ENCODE measurements at regions not wholly inside any gene's neighbourhood (a gene's known extent, or its start where the extent isn't known, plus 50 kb on each side); places are given as distances from the start of the nearest gene placed in this dataset.

DNA sequence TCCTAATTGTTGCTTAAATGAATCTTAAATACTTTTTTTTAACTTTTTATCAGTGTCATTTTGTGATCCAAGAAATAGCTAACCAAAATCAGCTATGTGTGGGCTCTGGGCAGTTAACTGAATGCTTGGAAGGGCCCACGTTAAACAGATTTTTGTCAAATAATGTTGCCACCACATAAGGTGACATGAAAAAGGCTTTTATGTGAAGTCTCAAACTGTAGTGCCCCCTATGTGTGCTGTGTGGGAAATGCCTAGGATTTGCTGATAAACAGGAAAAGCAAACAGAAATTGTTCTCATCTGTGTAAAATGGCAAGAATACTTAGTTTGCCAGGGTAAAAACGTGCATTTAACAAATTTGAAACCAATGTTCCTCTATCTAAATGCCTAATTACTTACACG is 242.2 kb downstream of the ZNF516 start:
- DNase-seq = no peak

DNA sequence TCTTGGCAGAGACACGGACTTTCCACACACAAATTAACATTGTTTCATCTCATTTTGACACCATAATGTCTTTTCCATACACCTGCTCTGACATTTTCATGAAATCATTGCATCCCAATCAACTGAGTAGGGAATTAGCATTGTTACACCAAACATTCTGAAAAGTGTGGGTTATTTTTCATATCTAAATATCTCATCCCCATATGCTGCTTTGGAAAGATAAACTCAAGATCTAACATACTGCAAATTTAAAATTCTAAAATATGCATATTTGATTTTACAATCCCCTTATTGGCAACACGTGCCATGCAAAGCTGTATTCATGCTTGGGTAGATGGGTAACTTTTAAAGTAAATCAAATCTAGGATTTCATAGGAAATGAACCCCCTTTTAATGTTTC is 242.9 kb downstream of the ZNF516 start:
- DNase-seq = no peak

DNA sequence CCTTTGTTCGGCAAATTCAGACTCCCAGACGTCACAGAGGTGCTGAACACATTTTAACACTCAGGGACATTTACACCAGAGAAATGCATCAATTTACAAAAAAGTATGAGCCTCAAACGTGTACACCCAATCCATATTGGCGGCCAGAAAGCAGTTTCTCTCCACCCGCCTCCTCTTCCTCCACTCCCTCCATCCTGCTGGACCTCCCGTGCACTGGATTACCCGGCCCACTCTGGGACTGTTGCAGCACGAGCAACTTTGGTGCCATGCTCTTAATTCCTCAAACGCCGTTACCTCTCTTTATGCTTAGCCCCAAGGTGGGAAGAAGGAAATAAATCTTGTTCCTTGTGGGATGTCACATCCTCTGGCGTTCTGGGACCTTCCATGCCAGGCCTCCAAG is 243.4 kb downstream of the ZNF516 start:
- DNase-seq = no peak

- DNase-seq = no peak
These were observed 248.5 kb downstream of the ZNF516 start for GRCh38 chr18:76246590-76246989.

DNA sequence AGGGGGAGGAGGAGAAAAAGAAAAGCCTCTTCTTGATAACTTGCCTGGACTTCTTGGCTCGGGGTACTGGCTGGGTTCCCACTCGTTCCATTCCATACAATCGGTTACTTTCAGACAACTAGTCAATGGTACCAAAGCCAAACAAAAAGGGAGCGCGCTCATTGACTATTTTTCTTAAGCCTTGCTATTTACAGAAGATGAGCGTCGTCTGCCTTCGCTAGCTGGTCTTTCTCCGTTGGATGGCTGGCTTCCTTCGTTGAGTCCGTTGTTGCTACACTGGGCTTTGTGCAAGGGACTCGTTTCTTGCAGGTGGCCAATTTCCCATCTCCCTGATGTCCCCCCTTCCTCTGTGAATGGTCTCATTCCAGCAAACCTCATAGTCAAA is 260.4 kb downstream of the ZNF516 start:
- DNase-seq = no peak

DNA sequence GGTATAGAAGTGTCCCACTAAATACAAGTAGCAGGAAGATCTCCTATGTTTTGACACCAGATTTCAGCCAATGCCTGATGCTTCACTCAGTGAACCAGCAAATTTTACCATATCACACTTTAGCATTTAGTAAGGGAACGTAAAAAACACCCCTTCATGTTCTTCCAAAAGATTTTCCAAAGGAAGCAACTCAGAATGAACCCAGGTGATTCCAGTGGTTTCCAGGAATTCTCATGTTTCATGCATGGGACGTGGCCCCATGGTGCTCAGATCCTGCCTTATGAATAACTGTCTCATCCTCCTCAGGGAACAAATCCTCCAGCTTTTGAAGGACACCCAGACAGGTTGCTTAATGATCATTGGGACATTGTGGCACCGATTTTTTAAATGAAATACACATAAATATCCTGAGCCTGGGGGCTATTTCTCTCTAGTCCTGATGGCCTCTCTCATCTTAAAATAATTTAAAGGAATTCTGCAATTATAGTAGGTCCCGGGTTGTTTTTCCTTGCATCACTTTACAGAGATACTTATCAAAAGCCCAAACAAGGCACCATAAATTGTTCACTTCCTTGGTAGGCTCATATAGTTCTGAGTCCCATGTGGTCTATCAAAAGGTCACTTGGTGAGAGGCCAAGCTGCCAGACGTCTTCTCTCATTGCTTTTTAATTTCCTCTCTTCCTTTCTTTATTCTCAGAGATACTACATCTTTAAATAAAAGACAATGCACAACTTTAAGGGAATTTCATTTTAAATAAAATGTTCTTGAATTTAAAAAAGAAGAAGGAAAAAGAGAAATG is 261.0 kb downstream of the ZNF516 start:
- no peak for DNase-seq

GRCh38 chr18:76233406-76233805 is 261.6 kb downstream of the ZNF516 start:
- no peak for DNase-seq

- no peak for DNase-seq
These were observed 262.3 kb downstream of the ZNF516 start for GRCh38 chr18:76232779-76233178.

DNA sequence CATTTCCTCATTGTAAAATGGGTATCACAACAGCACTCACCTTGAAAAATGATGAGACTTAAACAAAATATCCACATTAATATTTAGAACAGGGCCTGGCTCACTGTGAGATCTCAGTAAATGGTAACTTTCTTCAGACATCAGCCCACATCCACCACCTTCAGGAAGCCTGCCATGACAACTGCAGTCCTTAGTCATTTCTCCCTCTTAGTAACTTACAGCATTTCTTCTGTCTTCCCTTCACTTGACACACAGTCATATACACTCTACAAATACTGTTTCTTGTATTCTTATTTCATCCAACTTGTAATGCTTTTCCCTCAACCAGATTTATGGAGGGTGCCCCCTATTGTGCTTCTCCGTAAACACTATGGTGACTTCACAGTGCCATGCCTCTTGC is 263.0 kb downstream of the ZNF516 start:
- no peak for DNase-seq

GRCh38 chr18:76231402-76231801 is 263.6 kb downstream of the ZNF516 start:
- no peak for DNase-seq

GRCh38 chr18:76230791-76231190 is 264.3 kb downstream of the ZNF516 start:
- DNase-seq = no peak

DNA sequence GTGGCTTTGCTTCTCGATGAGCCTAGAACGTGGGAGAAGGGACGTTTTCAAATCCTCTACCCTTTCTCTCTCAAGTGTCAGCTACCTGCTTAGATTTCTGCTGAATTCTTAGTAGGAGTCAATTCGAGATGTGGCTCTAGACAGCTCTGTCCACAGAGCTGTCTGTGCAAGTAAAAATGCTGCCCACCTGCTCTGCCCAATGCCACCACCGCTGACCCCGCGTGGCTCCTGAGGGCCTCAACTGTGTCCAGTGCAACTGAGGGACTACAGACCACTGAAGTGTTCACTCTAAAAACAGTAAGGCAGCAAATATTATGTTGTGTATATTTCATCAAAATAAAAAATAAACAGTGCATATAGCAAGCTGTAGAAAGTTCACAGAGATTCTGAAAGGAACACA is 266.3 kb downstream of the ZNF516 start:
- no peak for DNase-seq

DNA sequence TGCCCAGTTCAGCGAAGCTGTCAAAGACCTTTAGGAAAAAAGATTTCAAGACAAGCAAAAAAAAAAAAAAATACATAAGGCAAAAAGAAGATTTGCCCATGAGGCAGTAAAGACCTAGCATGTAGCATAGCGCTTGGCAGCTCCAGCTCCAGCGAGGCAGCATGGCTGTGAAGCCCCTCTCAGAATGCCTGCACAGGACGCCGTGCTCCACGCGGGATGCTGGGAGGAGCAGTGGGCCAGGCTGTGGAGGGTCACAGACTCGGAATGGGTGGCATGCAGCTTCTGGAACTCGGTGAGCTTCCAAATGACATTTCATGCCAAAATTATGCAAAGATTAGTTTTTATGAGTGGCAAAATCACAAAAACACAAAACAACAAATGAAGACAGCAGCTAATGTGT is 267.3 kb downstream of the ZNF516 start:
- no peak for DNase-seq

GRCh38 chr18:76223403-76223802 is 271.6 kb downstream of the ZNF516 start:
- no peak for DNase-seq

GRCh38 chr18:76219023-76219422 is 276.0 kb downstream of the ZNF516 start:
- DNase-seq = no peak

DNA sequence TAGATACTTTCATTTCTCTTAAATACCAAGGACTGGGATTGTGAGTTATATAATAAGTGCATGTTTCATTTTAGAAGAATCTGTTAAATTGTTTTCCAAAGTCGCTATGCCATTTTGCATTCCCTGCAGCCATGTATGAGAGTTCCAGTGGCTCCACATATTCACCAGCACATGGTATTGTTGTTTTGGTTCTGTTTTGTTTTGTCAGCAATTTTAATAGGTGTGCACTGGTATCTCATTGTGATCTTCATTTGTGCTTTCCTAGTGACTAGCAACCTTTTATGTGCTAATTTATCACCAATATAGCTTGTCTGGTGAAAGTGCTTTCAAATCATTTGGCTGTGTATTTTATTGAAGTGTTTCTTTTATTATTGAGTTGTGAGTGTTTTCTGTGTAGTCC is 278.9 kb downstream of the ZNF516 start:
- DNase-seq = no peak

DNA sequence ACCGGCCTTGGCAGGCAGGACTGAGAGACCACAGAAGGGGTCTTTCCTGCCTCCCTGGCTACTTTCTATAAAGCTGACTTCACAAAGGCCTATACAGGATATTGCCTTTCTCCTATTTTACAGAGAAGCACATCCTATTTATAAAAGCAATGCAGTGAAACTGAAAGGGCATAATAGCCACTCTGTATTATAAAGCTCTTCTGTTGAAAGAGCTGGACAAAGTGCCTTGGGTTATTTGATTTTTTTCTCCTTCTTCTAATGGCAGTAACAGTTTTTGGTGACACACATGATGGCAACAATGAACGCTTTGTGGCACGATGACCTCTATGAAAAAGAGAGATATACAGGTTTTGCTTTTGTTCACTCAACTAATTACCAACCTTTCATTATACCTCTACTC is 281.1 kb downstream of the ZNF516 start:
- no peak for DNase-seq

- DNase-seq = peak; percentile 88
These were observed 282.1 kb downstream of the ZNF516 start for GRCh38 chr18:76212960-76213359.

- no peak for DNase-seq
These were observed 285.4 kb downstream of the ZNF516 start for GRCh38 chr18:76209597-76209996.

DNA sequence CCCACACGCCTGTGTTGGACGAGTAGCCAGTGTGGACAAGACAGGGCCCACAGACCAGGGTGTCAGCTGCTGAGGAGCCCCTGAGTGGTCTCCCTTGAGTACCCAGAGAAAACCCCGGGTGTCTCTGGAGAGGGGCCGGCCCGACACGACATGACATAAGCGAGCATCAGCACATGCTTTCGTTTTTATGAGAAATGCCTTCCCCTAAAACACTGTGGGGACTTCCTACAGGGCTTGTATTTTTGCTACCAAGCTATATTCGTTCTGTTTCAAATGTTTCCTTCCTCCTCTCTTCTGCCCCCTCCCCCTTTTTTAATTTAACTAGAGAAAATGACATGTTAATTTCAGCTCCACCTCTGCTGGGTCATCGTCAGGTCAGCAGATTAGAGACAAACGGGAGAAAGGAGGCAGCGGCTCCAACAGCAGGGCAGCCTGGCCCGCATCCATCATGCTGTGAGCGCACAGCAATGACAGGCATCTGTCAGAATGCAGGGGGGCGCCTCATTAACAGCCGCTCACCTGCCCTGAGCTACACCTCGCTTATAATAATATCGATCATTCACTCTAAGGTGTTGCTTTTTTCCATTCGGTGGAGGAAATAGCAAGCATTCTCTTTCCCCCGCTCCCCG is 286.2 kb downstream of the ZNF516 start:
- DNase-seq = no peak

DNA sequence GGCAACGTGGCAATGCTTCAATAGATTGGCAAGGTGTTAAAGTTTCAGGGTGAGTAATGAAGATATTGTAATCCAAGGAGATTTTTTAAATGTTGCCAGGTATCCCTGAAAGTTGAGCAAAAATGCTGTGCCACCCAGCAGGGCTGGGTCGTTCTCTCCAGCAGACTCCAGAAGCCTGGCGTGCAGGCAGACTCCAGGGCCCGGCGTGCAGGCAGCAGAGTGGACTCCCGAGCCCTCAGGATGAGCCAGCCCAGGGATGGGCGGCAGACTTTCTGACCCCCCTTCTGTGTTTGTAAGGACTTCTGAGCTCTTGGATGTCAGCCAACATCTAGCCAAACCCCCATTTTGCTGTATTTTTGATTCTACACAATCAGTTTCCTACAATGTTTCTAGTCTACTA is 289.1 kb downstream of the ZNF516 start:
- DNase-seq = no peak

DNA sequence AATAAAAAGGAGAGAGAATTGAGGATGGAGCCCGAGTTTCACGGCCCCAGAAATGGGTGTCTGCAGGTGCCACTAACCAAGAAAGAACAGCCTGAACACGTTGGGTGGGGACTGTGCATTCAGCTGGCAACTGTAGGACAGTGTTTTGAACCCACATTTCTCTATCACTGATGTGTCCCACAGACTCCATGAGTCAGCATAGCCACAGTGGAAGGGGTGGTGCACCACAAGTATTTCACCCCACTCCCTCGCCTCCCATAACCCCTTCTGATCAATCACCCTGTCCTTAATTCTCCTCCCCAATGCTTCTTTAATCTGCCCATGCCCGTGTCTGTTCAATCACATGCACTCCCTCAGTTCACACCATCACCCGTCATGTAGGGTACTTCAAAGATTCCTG is 291.5 kb downstream of the ZNF516 start:
- DNase-seq = no peak

DNA sequence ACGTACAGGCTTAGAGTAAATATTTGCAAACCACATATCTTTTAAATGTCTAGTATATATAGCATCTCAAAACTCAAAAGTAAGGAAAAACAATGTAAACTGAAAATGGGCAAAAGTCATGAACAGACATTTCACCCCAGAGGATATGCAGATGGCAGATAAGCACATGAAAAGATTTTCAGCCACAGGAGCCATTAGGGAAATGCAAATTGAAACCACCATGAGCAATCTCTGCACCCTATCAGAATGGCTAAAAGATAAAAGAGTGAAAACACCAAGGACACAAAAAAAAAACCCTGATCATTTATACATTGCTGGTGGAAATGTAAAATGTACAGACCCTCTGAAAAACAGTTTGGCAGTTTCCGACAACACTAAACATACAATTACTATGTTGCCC is 292.7 kb downstream of the ZNF516 start:
- DNase-seq = no peak

- no peak for DNase-seq
These were observed 299.4 kb downstream of the ZNF516 start for GRCh38 chr18:76195601-76196000.

DNA sequence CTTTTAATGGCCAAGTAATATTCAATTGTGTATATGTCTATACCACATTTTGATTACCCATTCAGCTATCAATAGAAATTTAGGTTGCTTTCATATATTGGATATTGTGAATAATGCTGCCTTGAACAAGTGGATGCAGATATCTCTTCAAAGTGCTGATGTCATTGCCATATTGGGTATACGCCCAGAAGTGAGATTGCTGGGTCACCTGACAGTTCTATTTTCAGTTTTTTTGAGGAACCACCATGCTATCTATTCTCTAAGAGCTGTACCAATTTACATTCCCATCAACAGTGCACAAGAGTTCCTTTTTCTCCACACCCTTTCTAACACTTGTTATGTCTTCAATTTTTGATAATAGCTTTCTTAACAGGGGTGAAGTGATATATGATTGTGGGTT is 306.9 kb downstream of the ZNF516 start:
- no peak for DNase-seq

All from NCI-H1105 (cell line).